ENCODE measurements at regions not wholly inside any gene's neighbourhood (a gene's known extent, or its start where the extent isn't known, plus 50 kb on each side); places are given as distances from the start of the nearest gene placed in this dataset.
"Not testable (repeated sequence)": the region's sequence is repeated elsewhere in the genome, so short reads cannot be mapped to it uniquely, and the experiment has no call there.

DNA sequence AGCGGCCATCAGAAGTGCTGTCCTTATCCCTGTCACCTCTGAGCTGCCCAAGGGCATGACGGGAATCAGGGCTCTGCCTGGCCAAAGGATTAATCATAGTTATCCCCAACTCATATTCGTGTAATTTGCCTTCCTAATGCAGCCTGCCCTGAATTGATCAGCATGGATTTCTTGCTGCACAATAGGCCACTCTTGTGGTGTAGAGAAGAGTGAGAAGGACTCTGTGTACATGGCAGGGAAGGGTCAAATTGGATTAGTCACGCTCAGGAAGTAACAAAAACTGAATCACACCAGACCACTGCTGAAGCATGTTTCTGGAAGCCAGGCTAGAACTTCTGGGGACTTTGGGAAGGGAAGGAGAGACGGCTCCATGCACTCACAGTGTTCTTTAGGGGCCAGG is 227.0 kb downstream of the BUB3 start:
- no peak for DNase-seq

DNA sequence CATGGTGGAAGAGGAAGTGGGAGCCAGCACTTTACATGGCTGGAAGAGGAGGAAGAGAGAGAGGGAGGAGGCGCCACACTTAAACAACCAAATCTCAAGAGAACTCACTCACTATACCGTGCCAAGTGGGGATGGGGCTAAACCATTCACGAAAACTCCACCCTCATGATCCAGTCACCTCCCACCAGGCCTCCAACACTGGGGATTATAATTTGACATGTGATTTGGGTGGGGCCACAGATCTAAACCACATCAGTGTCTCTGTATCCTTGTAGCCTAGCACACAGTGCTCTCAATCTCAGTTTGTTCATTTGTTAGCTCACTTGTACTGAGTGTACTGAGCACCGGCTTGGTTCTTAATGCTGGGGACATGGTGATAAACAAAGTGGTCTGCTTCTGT is 228.3 kb downstream of the BUB3 start:
- no peak for DNase-seq

DNA sequence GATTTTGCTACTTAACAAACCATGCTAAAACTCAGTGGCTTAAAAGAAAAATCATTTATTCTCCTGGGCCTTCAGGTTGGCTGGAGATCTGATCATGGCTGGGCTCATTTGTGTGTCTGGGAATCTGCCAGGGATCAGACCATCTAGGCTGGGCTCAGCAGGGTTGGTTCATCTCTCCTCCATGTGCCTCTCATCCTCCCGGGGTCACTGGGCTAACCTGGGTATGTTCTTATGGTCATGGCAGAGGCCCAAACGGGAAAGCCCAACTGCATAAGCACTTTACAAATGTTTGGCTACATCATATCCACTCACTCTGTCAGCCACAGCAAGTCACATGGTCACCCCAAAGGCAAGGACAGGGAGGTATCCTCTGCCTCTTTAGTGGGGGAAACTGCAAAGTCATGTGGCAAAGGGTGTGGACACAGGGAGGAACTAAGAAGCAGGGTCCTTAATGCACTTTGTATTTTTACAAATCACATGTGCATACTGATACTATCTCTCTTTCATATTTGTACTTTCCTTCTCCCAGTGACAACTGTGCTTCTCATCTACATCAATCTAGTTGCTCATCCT is 231.4 kb downstream of the BUB3 start:
- no peak for DNase-seq

DNA sequence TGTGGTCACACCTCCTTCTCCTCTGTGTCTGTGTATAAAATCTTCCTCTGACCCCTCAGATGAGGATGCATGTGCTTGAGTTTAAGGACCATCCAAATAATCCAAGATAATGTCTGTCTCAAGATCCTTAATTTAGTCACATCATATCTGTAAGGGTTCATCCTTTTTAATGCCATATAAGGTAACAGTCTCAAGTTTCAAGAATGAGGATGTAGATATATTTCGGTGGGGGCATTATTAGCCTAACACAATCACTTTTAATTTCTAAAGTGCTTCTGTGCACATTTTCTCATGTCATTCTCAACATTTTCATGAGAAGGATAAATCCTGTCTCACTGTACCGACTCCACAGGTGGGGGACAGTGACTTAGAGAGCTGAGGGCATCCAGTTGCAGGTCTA is 235.3 kb downstream of the BUB3 start:
- DNase-seq: no peak

DNA sequence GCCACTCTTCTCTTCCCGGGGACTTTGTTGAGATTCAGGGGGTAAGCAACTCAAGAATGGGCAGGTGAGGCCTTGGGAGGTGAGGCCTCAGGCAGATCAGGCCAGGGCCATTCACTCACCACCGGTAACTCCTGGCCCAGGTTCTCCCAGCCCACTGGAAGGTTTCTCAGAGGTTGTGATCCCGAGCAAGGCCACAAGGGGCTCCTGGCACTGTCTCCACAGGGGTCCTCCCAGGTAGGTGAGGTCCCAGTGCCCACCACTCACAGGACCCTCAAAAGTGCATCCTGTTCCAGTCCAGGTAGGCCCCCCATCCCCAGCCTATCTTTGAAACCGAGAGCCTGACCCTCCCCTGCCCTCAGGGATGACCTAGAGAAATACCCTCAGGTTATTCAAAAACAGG is 236.1 kb downstream of the BUB3 start:
- no peak for DNase-seq

DNA sequence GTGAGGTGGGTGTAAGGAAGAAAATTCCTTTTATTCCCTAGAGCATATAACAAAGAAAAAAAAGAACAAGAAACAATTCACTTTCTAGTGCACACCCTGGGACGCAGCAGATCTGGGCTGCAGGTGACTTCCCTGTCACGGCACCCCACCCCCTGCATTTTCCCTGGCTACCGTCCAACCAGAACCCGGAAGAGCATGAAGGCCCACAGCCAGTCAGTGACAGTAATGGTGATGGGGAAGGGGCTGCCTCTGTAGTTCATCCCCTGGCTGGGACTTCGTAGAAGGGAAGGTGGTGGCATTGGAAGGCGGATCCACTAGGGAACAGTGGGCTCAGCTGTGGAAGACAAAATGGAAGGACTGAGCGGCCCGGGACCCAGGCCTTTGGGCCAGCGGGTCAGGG is 236.7 kb downstream of the BUB3 start:
- DNase-seq: no peak

DNA sequence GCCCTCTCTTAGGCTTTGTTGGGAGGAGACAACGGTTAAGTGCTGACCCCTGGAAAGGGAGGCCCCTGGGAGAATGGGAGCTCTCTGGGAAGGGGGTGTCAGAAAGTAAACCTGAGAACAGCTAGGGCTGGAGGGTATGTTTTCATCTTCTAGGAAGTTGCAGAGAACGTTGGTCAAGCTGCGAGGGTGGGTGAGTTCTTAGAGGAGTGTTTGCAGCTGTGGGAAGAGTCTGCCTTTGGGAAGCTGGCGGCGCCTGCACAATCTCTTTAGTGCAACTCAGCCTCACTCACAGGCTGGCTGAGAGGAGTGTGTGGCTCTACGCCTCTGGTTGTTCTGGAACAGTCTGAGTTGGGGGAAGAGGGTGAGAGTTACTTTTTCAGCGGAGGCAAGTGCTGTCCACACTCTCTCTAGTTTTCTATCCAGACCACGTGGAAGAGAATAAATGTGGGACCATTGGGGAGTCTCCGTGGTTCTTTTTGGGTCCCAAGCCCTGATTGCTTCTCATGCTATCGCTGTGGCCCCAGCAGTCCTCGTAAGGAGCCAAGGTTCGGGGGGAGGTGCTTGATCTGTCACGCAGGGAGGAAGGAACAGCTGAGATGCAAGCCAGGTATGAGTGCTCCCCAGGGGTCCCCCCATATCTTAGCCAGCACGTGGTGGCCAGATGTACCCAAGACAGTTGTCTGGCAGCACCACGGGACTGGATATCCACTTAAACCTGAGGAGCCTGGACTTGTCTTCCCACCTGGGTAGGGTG is 237.2 kb downstream of the BUB3 start:
- DNase-seq: no peak

DNA sequence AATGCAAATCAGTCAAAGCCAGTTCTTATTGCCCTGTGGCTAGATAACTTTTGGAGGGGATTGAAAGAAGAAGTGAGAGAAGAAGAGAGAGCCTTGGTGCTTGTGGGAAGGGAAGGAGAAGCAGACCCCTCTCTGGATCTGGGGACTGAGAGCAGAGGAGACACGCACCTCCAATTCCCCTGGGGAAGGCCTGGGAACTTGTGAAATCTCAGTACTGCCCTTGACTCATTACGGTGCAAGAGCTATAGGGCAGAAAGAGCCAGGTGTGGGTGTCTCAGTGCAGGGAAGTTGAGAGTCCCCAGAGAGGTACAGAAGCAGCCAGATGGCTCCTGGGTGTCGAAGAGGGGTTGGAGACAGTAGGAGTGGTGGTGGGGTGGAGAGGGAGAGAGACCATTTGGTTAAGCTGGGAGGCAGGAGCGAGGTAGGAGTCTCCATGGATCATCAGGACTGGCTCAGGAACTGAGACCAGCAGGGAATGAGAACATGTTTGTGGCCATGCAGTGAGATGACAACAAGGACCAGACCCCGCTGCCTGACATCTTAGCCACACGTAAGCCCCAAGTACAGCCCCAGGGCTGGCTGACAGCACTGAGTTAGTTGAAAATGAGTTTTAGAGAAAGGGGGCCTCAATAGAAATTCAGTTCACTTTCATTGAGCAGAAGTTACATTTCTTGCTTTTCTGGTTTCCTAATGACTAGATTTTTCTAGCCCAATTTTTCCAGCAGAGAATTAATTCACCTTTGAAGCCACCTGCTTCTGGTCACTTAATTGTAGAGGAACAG is 238.2 kb downstream of the BUB3 start:
- DNase-seq: no peak

DNA sequence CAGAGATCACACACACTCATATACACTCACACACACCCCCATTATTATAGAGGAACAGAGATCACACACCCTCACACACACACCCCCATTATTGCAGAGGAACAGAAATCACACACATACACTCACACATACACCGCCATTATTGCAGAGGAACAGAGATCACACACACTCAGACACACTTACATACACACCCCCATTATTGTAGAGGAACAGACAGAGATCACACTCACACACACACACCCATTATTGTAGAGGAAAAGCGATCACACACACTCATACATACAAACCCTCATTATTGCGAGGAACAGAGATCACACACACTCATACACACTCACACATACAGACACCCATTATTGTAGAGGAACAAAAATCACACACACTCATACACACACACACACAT is 239.0 kb downstream of the BUB3 start:
- no peak for DNase-seq

DNA sequence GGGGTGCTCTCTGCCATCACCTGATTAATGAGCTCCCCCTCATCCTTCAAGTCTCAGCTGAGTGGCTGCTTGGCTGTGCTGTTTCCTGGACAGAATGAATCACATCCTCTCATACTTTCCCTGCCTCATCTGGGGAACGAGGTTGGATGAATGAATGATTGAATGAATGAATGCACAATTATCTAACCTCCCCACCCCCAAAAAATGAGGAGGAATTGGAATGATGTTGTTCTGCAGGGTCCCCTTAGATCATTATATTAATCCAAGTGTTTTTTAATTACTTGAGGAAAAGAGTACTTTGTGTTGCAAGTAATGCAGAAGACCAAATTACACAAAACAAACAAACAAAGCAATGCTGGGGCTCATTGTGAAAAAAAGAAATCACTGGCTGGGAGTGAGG is 240.2 kb downstream of the BUB3 start:
- no peak for DNase-seq

DNA sequence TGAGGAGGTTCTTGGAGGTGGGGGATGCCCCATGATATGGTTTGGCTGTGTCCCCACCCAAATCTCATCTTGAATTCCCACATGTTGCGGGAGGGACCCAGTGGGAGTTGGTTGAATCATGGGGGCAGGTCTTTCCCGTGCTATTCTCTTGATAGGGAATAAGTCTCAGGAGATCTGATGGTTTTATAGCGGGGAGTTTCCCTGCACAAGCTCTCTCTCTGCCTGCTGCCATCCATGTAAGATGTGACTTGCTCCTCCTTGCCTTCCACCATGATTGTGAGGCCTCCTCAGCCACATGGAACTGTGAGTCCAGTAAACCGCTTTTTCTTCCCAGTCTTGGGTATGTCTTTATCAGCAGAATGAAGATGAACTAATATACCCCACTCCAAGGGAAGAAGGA is 241.0 kb downstream of the BUB3 start:
- not testable (repeated sequence) for DNase-seq

DNA sequence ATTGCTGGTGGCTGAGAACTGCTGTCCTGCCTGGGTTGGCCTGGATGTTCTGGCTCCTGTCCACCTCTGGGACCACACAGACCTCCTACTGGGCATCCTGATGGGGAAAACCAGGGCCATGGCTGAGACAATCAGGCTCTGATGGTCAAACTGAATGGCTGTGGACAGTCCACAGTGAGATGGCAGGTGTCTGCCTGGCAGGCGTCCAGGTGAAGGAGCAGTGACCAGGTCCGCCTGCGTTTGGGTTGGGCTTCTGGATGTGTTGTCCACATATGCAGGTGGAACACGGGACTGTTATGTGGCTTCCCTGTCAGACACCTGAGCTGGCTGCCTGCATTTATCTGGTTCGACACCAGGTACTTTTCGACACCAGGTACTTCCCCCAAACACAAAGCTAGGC is 241.7 kb downstream of the BUB3 start:
- DNase-seq: no peak

DNA sequence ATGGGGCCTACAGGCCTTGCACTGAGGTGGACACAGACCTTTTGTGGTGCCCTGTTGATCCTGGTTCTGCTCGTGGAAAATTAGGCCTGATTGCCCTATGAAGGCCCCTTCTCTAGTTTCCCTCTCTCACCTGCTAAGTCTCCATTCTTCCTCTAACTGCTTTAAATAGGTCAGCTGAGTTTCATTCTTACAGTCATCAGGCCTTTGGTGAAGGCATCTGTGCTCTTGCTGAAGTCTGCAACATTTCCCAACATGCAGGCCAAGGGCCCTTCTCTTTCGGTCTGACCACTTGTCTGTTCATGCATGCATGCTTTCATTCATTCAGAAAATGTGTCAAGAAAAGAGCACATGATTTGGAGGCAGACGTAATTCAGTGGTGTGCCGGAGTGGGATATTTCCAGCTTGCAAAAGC is 244.0 kb downstream of the BUB3 start:
- no peak for DNase-seq

DNA sequence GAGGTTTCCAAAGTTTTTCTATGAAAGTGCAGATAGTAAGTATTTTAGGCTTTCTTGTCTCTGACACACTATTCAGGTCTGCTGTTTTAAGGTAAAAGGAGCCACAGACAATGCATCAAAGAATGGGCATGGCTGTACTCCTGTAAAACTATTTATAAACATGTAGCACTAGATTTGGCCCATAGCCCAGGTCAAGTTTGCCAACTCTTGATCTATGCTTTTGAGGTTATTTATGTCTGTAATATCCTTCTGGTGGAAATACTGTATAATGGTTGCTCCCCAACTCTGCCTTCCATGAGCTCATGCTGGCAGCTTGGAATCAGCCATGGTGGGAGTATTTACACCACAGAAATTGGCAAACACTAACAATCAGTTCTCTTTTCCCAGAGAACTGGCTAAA is 244.6 kb downstream of the BUB3 start:
- DNase-seq: no peak

DNA sequence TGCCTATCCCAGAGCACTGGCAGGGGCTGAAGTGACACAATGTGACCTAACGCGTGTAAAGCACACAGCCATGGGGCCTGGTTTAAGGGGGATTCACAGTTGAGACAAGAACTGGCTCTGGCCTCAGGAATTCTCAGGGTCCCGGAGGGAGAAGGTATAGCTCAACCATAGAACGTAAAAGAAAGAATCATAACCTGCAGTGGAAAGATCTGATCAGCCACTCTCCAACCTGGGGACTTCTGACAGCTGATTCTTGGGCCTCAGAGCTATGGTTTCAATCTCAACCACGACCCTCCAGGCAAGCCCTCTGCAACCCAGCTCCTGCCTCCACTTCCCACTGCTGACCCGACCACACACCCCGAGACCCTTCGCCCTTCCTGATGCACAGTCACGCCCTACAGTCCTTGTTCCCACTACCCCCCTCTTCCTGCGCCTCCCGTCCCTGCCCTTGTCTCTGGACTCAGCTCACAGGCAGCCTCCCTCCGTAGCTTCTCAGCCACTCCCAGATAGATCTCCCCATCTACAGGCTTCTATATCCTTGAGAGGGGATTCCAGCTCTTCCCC is 245.2 kb downstream of the BUB3 start:
- no peak for DNase-seq

DNA sequence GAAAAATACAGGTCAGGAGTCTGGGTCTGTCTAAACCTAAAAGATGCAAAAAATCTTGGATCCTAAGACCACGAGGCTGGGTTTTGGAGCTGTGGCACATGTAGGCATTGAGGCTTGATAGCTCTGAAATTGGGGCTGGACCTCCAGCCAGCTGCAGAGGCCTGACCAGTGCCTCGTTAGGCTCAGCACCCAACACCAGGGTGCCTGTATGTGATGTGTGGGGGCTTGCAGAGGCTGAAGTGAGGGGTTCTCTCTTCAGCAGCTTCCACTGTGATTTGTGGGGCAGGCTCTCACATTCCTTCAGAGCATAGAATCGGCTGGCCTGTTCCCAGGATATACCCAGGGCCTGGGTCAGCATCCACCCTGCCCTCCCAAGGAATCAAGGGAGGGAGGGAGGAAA is 247.8 kb downstream of the BUB3 start:
- DNase-seq: no peak

DNA sequence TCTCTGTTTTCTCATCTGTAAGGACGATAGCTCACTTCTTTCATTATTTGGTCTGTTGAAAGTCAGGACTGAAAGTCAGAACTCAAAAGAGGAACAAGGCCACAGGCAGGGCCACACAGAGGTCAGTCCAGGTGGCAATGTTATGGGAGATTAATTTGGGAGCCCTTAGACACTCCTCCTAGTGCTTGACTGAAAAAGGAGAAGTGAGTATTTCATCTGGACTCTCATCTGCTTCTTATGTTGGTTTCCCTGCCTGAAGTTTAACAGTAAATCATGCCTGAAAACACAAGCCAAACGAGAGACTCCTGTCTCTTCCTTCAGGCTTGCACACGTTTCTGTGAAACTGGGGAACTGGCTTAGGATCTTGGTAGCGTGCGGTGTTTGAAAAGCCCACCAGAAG is 248.5 kb downstream of the BUB3 start:
- DNase-seq: no peak

DNA sequence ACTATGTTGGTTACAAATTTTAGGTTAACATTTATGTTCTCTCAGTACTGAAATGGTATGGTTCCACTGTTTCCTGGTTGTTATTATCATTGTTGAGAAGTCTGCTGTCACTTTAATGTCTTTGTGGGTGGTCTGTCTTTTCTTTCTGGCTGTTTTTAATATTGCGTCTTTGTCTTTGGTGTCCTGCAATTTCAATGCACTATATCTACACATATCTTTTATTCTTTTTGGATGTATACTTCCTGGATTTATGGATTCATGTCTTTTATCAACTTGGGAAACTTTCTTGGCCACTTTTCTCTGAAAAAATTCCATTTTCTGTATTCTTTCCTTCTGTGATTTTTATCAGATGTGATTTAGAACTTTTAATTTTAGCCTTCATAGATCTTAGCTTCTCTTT is 250.2 kb downstream of the BUB3 start:
- no peak for DNase-seq

DNA sequence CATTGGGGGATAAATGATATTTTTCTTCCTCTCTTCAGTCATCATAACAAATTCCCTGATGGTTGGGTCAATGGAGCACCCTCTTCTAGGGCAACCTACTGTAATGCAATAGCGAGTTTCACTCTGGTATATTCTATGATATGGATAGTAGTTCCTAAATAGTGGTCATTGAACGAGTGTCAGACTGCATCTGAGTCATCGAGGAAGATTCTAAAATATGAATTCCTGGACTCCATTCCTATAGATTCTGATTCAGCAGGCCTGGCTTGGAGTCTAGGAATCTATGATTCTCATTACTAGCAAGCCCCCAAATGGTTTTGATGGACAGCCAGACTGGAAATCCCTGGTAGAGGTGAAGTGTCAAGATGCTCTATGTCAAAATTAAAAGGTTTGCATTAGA is 254.5 kb downstream of the BUB3 start:
- no peak for DNase-seq

DNA sequence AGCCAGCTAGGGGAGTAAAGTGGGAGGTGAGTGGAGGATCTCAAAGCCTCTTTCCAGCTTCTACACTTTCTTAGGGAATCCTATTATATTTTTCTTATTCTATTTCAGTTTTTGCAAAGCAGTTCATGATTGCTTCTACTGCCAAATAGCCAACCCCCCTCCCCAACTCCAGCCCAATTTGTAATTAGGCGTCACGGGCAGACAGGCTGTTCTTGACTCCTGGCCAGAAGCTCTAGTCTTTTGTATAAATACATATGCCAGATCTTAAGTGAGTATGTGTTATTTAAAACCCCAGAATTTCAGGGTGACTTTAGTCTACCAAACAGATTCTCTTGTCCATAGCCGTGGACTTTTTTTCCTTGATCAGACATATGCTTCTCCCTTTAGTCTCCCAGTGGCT is 255.2 kb downstream of the BUB3 start:
- no peak for DNase-seq

DNA sequence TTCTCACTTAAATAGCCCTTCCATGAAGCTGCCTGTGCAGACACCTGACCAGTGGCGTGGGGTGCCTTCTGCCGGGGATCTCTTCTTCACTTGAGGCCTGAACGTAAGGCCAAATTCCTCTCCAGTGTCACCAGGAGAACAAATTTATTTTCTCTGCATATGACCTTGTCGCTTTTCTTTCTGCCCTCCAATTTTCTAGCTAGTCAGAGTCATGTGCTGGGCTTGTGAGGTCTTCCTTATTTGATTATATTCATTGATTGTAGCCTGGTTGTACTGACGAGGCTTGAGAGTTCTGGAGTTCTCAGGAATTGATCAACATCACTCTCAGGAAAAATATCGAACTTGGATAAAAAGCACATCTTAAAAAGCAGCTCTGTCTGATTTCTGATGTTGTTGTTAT is 255.7 kb downstream of the BUB3 start:
- no peak for DNase-seq

DNA sequence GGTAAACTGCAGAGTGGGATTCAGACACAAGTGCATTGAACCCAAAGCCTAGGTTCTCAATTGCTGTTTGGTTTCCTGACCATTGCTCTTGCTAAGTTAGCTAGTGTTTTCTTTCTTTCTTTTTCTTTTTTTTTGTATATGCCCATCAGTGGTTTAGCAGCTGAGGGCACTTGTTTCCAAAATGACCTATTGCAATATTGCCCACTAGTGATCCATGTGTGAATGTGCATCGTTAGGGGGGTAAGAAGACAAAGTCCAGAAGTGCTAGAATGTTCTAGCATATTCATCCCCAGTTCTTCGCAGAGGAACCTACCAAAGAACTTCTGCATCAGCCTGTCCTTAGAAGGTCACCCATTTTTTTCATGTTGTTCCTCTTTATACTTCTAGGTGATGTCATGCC is 252.8 kb upstream of the GPR26 start:
- no peak for DNase-seq

DNA sequence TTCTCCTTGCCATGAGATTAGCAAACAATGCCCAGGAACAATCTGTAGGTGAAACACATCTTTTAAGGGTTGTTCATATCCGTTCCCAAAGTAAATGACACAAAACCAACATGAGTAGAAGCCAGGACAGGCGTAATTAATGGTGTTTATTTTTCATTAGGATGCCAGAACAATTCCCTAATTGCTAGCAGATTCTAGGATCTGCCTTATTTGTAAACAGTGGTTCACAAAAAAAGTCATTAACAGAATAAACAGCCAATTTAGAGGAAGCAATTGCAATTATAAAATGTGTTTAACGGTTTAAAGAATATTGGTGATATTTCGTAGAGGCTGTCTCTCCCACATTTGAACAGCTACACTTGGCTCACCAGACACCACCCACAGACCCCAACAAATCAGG is 250.6 kb upstream of the GPR26 start:
- DNase-seq: no peak

DNA sequence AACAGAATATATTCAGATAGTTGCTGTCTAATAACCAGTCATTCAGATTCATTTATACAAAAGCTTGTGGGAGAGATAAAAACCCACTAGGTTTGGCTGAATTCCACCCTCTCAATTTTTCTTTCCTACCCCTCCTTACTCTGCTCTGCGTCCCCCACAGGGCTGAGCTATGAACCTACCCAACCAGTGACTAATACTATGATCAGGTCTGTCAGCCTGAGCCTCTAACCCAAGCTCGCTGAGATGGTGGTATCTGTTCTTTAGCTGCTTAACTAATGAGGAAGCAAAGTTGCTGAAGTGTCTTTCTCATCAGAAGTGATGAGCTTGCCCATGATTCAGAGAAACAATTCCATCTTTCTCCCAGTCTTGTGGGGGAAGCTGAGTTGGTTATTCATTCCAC is 248.7 kb upstream of the GPR26 start:
- no peak for DNase-seq

Measured in activated CD4-positive, CD25-positive, alpha-beta regulatory T cell treated with anti-CD3 and anti-CD28 coated beads, Interleukin-2, amount 50 U/mL, for 72 hours (primary cell).